Neural progenitor cell (in vitro differentiated cells): ENCODE measurements at regions not wholly inside any gene's neighbourhood (a gene's known extent, or its start where the extent isn't known, plus 50 kb on each side); places are given as distances from the start of the nearest gene placed in this dataset.

Experiments used
- DNase-seq: peaks from one replicate; pipeline ENCODE4 v3.0.0-alpha.2; 2016; ENCODE audit warnings: low spot score
- H2AFZ ChIP-seq: fragments of 200-600 bp; sonication (generic); replicated peaks from 2 replicates; pipeline ENCODE4 v1.6.1; 2016; ENCODE audit warnings: antibody characterized with exemption
- H3F3A ChIP-seq: fragments of 200-600 bp; sonication (generic); 2 replicates; pipeline ENCODE4 v1.6.1; 2016; ENCODE audit warnings: antibody characterized with exemption, low read depth
- H3K27ac ChIP-seq: fragments of 200-600 bp; sonication (generic); 2 replicates; pipeline ENCODE4 v1.5.1; 2016; ENCODE audit warnings: mild to moderate bottlenecking
- H3K27me3 ChIP-seq: fragments of 200-600 bp; sonication (generic); 2 replicates; pipeline ENCODE4 v1.6.1; 2016; ENCODE audit warnings: mild to moderate bottlenecking, moderate library complexity
- H3K36me3 ChIP-seq: fragments of 200-600 bp; sonication (generic); 2 replicates; pipeline ENCODE4 v1.5.1; 2016
- H3K4me1 ChIP-seq: fragments of 200-600 bp; sonication (generic); 2 replicates; pipeline ENCODE4 v1.6.1; 2016; ENCODE audit warnings: mixed run types
- H3K4me2 ChIP-seq: fragments of 200-600 bp; sonication (generic); 2 replicates; pipeline ENCODE4 v1.6.1; 2016
- H3K4me3 ChIP-seq: fragments of 200-600 bp; sonication (generic); 2 replicates; pipeline ENCODE4 v1.5.1; 2016
- H3K79me2 ChIP-seq: fragments of 200-600 bp; sonication (generic); 2 replicates; pipeline ENCODE4 v1.6.1; 2016; ENCODE audit warnings: low read depth
- H3K9ac ChIP-seq: fragments of 200-600 bp; sonication (generic); 2 replicates; pipeline ENCODE4 v1.6.1; 2016
- H3K9me3 ChIP-seq: fragments of 200-600 bp; sonication (generic); 2 replicates; pipeline ENCODE4 v1.5.1; 2016; ENCODE audit warnings: low read depth
- H4K20me1 ChIP-seq: fragments of 200-600 bp; sonication (generic); 2 replicates; pipeline ENCODE4 v1.6.1; 2016; ENCODE audit warnings: low read depth
- H3K27ac Mint-ChIP-seq: 3 replicates; pipeline ENCODE4 v1.8.0; 2021; ENCODE audit warnings: mixed read lengths
- H3K27me3 Mint-ChIP-seq: 2 replicates; pipeline ENCODE4 v1.8.0; 2022; ENCODE audit warnings: low read depth, mild to moderate bottlenecking, inconsistent platforms, moderate library complexity, mixed read lengths; ENCODE audit not compliant: insufficient read depth
- H3K36me3 Mint-ChIP-seq: 3 replicates; pipeline ENCODE4 v1.8.0; 2021; ENCODE audit warnings: mixed read lengths
- H3K4me1 Mint-ChIP-seq: 3 replicates; pipeline ENCODE4 v1.8.0; 2021; ENCODE audit warnings: mixed read lengths
- H3K4me3 Mint-ChIP-seq: 3 replicates; pipeline ENCODE4 v1.8.0; 2021; ENCODE audit warnings: mild to moderate bottlenecking, moderate library complexity, mixed read lengths
- H3K9me3 Mint-ChIP-seq: 3 replicates; pipeline ENCODE4 v1.8.0; 2020; ENCODE audit warnings: mixed read lengths
- EZH2 ChIP-seq: fragments of 200-600 bp; sonication (generic); IDR thresholded peaks from 2 replicates; pipeline ENCODE4 v1.6.1; 2017; ENCODE audit warnings: antibody characterized with exemption, mild to moderate bottlenecking, moderate library complexity
- EZH2phosphoT487 ChIP-seq: fragments of 200-600 bp; sonication (generic); IDR thresholded peaks from 2 replicates; pipeline ENCODE4 v1.6.1; 2017; ENCODE audit warnings: antibody characterized with exemption
- TF ChIP-seq, protein P1 (sequence below): fragments of 200-600 bp; sonication (generic); IDR thresholded peaks from 2 replicates; pipeline ENCODE4 v1.5.1; 2017; ENCODE audit warnings: antibody characterized with exemption, mild to moderate bottlenecking

DNA sequence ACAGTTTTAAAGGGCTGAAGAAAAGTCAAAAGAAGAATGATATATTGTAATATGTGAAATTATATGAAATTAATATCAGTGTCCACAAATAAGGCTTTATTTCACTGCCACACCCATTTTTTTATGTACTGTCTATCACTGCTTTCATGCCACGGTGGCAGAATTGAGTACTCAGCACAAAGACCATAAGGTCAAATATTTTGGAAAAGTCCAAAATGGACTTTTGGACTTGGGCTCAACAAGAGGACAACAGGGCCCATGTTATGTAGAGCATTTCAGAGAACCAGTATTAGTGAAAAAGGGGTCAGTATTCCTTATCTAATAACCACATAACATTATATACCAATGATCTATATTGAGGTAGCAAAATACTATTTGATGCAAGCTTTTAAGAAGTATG, 427.2 kb downstream of the EPHA4 start:
- H3K4me2 ChIP-seq, result no peak overlapping the region
- H3K36me3 Mint-ChIP-seq, result no peaks in the 10 kb centered on the region
- no peak for TF ChIP-seq EZH2phosphoT487
- no peak for TF ChIP-seq EZH2
- TF ChIP-seq, protein P1, sequence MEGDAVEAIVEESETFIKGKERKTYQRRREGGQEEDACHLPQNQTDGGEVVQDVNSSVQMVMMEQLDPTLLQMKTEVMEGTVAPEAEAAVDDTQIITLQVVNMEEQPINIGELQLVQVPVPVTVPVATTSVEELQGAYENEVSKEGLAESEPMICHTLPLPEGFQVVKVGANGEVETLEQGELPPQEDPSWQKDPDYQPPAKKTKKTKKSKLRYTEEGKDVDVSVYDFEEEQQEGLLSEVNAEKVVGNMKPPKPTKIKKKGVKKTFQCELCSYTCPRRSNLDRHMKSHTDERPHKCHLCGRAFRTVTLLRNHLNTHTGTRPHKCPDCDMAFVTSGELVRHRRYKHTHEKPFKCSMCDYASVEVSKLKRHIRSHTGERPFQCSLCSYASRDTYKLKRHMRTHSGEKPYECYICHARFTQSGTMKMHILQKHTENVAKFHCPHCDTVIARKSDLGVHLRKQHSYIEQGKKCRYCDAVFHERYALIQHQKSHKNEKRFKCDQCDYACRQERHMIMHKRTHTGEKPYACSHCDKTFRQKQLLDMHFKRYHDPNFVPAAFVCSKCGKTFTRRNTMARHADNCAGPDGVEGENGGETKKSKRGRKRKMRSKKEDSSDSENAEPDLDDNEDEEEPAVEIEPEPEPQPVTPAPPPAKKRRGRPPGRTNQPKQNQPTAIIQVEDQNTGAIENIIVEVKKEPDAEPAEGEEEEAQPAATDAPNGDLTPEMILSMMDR, result no peak

GRCh38 chr2:221145396-221145795, 426.7 kb downstream of the EPHA4 start:
- Mint-ChIP-seq H3K4me1 (no peaks in the 10 kb centered on the region), H3K36me3 (no peaks in the 10 kb centered on the region)
- TF ChIP-seq EZH2 (no peak), EZH2phosphoT487 (no peak)
- TF ChIP-seq, protein P1, result no peak

More for the DNA sequence above, 427.2 kb downstream of the EPHA4 start:
- Histone ChIP-seq H3F3A (no peaks in the 10 kb centered on the region), H3K9me3 (no peaks in the 10 kb centered on the region), H3K27me3 (no peaks in the 10 kb centered on the region), H3K9ac (no peak overlapping the region), H2AFZ (no peak overlapping the region), H3K36me3 (no peaks in the 10 kb centered on the region), H3K4me1 (no peaks in the 10 kb centered on the region), H3K4me3 (no peak overlapping the region), H4K20me1 (no peaks in the 10 kb centered on the region), H3K27ac (no peak overlapping the region), H3K79me2 (no peaks in the 10 kb centered on the region)
- no peak for DNase-seq
- Mint-ChIP-seq H3K9me3 (peaks cover 3% of the 10 kb centered on the region), H3K27ac (no peak overlapping the region), H3K4me3 (no peak overlapping the region), H3K27me3 (peaks cover 3% of the 10 kb centered on the region), H3K4me1 (no peaks in the 10 kb centered on the region)

GRCh38 chr2:221153226-221153625, 418.9 kb downstream of the EPHA4 start:
- H3K27ac Mint-ChIP-seq, result no peak overlapping the region
- Histone ChIP-seq H4K20me1 (no peaks in the 10 kb centered on the region), H3K79me2 (no peaks in the 10 kb centered on the region), H3K4me1 (peaks cover 11% of the 10 kb centered on the region), H2AFZ (no peak overlapping the region), H3K9ac (no peak overlapping the region), H3K4me3 (no peak overlapping the region), H3K9me3 (no peaks in the 10 kb centered on the region), H3K4me2 (no peak overlapping the region), H3K27ac (no peak overlapping the region), H3K36me3 (no peaks in the 10 kb centered on the region), H3K27me3 (no peaks in the 10 kb centered on the region), H3F3A (no peaks in the 10 kb centered on the region)
- H3K9me3 Mint-ChIP-seq, result peaks cover 4% of the 10 kb centered on the region
- H3K27me3 Mint-ChIP-seq, result no peaks in the 10 kb centered on the region
- DNase-seq, result no peak
- H3K4me3 Mint-ChIP-seq, result no peak overlapping the region
- TF ChIP-seq EZH2 (no peak), EZH2phosphoT487 (no peak)
- TF ChIP-seq, protein P1, result no peak
- H3K36me3 Mint-ChIP-seq, result peaks cover 2% of the 10 kb centered on the region
- H3K4me1 Mint-ChIP-seq, result peaks cover 10% of the 10 kb centered on the region

More at GRCh38 chr2:221145396-221145795, 426.7 kb downstream of the EPHA4 start:
- no peaks in the 10 kb centered on the region for H3K79me2 ChIP-seq
- H4K20me1 ChIP-seq, result no peaks in the 10 kb centered on the region
- no peak overlapping the region for H3K4me3 ChIP-seq
- Mint-ChIP-seq H3K27me3 (peaks cover 3% of the 10 kb centered on the region), H3K27ac (no peak overlapping the region), H3K4me3 (no peak overlapping the region), H3K9me3 (peaks cover 4% of the 10 kb centered on the region)
- H3F3A ChIP-seq, result no peaks in the 10 kb centered on the region
- no peak for DNase-seq
- no peaks in the 10 kb centered on the region for H3K9me3 ChIP-seq
- no peaks in the 10 kb centered on the region for H3K36me3 ChIP-seq
- H2AFZ ChIP-seq, result no peak overlapping the region
- no peak overlapping the region for H3K4me2 ChIP-seq
- H3K9ac ChIP-seq, result no peak overlapping the region
- no peak overlapping the region for H3K27ac ChIP-seq
- no peaks in the 10 kb centered on the region for H3K27me3 ChIP-seq
- no peaks in the 10 kb centered on the region for H3K4me1 ChIP-seq
